Epithelial cell of esophagus (primary cell): ENCODE measurements at regions not wholly inside any gene's neighbourhood (a gene's known extent, or its start where the extent isn't known, plus 50 kb on each side); places are given as distances from the start of the nearest gene placed in this dataset.
"Not testable (repeated sequence)": the region's sequence is repeated elsewhere in the genome, so short reads cannot be mapped to it uniquely, and the experiment has no call there.

Experiments
- DNase-seq: peaks from one replicate; pipeline ENCODE4 v3.0.0; 2010; ENCODE audit warnings: low read depth
- H3K4me3 ChIP-seq: 2 replicates; pipeline ENCODE4 v1.5.1; 2011; ENCODE audit warnings: mild to moderate bottlenecking, low read length, control low read depth
- CTCF ChIP-seq: IDR thresholded peaks from 2 replicates; pipeline ENCODE4 v1.5.1; 2011; ENCODE audit warnings: low read depth, mild to moderate bottlenecking, low read length, control low read depth, inconsistent platforms; ENCODE audit not compliant: insufficient read depth; ENCODE audit errors: missing control alignments

GRCh38 chr6:15741405-15741804 is 78.6 kb upstream of the DTNBP1 start:
- DNase-seq = no peak
- H3K4me3 ChIP-seq = no peak overlapping the region
- no peak for TF ChIP-seq CTCF

- no peak for TF ChIP-seq CTCF
- DNase-seq = no peak
- no peak overlapping the region for H3K4me3 ChIP-seq
Observed at GRCh38 chr6:15739867-15740266, 77.0 kb upstream of the DTNBP1 start.

- no peak overlapping the region for H3K4me3 ChIP-seq
- no peak for TF ChIP-seq CTCF
- DNase-seq = no peak
Observed at GRCh38 chr6:15739353-15739752, 76.5 kb upstream of the DTNBP1 start.

GRCh38 chr6:15738195-15738594 is 75.4 kb upstream of the DTNBP1 start:
- not testable (repeated sequence) for DNase-seq, H3K4me3 ChIP-seq

- DNase-seq = no peak
- H3K4me3 ChIP-seq = no peak overlapping the region
- no peak for TF ChIP-seq CTCF
Observed at GRCh38 chr6:15736297-15736696, 73.5 kb upstream of the DTNBP1 start.

GRCh38 chr6:15735567-15736265 is 72.9 kb upstream of the DTNBP1 start:
- no peak for TF ChIP-seq CTCF
- H3K4me3 ChIP-seq = no peak overlapping the region
- DNase-seq = peak; percentile 64

- no peak for TF ChIP-seq CTCF
- H3K4me3 ChIP-seq = no peak overlapping the region
- no peak for DNase-seq
Observed at GRCh38 chr6:15734118-15734897, 71.5 kb upstream of the DTNBP1 start.
